ENCODE measurements at regions not wholly inside any gene's neighbourhood (a gene's known extent, or its start where the extent isn't known, plus 50 kb on each side); places are given as distances from the start of the nearest gene placed in this dataset.

DNA sequence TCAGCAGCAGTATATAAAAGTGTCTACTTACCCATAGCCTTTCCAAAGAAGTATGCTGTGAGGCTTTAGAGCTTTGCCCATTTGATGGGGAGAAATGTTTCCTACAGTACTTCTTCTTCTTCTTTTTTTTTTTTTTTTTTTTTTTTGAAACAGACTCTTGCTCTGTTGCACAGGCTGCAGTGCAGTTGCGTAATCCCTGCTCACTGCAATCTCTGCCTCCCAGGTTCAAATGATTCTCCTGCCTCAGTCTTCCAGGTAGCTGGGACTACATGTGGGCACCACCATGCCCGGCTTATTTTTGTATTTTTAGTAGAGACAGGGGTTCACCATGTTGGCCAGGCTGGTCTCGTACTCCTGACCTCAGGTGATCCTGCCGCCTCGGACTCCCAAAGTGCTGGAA, 101.7 kb upstream of the TMEM26 start:
- TF ChIP-seq, protein P1, sequence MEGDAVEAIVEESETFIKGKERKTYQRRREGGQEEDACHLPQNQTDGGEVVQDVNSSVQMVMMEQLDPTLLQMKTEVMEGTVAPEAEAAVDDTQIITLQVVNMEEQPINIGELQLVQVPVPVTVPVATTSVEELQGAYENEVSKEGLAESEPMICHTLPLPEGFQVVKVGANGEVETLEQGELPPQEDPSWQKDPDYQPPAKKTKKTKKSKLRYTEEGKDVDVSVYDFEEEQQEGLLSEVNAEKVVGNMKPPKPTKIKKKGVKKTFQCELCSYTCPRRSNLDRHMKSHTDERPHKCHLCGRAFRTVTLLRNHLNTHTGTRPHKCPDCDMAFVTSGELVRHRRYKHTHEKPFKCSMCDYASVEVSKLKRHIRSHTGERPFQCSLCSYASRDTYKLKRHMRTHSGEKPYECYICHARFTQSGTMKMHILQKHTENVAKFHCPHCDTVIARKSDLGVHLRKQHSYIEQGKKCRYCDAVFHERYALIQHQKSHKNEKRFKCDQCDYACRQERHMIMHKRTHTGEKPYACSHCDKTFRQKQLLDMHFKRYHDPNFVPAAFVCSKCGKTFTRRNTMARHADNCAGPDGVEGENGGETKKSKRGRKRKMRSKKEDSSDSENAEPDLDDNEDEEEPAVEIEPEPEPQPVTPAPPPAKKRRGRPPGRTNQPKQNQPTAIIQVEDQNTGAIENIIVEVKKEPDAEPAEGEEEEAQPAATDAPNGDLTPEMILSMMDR (conservative IDR thresholded peaks at IDR 0.05; ENCODE audit: low read depth): no peak
- H3K27ac ChIP-seq: no peak overlapping the region
- CTCF ChIA-PET: no interaction called here
- no peak for DNase-seq (ENCODE audit: low spot score)
- POLR2A ChIA-PET (ENCODE audit: low non-redundant PET): no interaction called here

DNA sequence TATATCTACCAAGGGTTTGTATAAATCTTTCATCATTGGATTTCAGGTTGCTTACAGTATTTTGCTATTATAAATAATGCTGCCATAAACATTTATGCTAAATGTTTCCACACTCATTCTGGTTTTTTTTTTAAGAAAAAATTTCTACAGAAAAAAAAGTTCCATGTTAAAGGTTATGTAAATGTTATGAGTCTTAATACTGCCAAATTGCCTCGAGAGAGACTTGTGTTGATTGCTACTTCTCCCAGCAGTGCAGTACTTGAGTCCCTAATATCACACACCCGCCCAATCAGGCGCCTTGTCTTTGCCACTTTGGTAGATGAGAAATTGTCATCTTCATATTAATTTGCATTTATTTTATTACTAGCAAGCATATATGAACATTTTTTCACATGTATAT, 96.7 kb upstream of the TMEM26 start:
- no peak overlapping the region for H3K27ac ChIP-seq
- ChIA-PET CTCF (no interaction called here), POLR2A (ENCODE audit: low non-redundant PET) (no interaction called here)
- DNase-seq (ENCODE audit: low spot score): no peak
- TF ChIP-seq, protein P1 (conservative IDR thresholded peaks at IDR 0.05; ENCODE audit: low read depth): no peak

DNA sequence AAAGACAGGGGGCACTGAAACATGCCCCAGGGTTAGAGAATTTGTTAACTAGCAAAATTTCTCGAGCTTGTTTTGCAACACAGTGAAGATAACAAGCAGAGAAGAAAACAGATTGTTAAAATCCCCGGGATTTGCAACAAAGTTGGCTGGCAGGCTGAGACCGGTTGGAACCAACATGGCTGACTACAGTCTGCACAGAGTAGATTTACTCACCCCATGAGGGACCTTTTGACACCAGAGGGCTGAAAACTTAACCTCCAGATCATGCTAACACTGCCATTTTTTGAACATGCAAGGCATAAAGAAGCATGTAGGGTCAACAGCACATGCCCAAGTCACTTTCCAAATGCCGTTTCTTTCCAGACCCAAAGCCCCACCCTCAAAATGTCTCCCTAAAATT, 95.2 kb upstream of the TMEM26 start:
- ChIA-PET CTCF (no interaction called here), POLR2A (ENCODE audit: low non-redundant PET) (no interaction called here)
- TF ChIP-seq, protein P1 (conservative IDR thresholded peaks at IDR 0.05; ENCODE audit: low read depth): no peak
- DNase-seq (ENCODE audit: low spot score): no peak
- no peak overlapping the region for H3K27ac ChIP-seq

DNA sequence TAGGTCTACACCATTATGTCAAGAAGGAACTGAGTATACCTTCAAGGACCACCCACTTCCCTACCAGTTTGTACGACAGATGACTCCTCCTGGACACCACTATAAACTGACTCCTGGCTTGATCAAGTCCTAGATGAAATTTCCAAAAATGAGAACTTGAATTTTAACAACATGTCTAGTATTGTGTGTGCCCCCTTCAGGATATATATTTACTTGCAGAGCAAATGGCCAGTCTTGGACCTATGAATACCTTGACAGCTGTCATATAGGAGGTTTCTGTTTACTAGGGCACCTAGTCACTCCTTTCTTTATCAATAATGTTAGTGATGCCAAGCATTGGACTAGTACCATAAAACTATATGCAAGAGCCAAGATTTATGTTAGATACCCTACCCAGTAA, 94.1 kb upstream of the TMEM26 start:
- no peak overlapping the region for H3K27ac ChIP-seq
- TF ChIP-seq, protein P1 (conservative IDR thresholded peaks at IDR 0.05; ENCODE audit: low read depth): no peak
- ChIA-PET CTCF (no interaction called here), POLR2A (ENCODE audit: low non-redundant PET) (no interaction called here)
- no peak for DNase-seq (ENCODE audit: low spot score)

DNA sequence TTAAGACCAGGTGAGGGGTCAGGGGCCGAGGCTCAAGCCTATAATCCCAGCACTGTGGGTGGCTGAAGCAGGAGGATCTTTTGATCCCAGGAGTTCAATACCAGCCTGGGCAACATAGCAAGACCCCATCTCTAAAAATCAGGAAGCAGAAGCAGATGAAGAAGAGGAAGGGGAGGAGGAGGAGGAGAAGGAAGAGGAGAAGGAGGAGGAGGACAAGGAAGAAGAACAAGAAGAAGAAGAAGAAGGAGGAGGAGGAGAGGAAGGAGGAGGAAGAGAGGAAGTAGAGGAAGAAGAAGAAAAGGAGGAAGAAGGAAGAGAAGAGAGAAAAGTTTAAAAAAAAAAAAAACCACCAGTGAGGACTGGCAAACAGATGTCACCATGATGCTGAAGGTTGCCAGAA, 92.0 kb upstream of the TMEM26 start:
- DNase-seq (ENCODE audit: low spot score): no peak
- H3K27ac ChIP-seq: no peak overlapping the region
- ChIA-PET CTCF (no interaction called here), POLR2A (ENCODE audit: low non-redundant PET) (no interaction called here)
- TF ChIP-seq, protein P1 (conservative IDR thresholded peaks at IDR 0.05; ENCODE audit: low read depth): no peak

DNA sequence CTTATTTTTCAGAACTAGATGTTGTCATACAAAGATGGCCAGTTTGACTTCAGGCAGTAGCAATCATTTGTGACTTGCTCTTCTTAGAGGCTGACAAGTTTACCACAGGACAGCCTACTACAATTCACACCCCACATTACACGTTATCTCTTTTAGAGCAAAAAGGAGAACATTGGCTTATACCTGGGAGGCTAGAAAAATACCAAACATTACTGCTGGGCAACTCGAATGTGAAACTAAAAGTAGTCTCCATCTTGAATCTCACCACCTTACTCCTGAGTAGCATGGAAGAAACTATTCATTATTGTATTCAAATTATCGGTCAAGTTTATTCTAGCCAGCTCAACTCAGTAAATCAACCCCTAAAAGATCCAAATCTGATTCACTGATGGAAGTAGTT, 90.7 kb upstream of the TMEM26 start:
- POLR2A ChIA-PET (ENCODE audit: low non-redundant PET): no interaction called here
- TF ChIP-seq, protein P1 (conservative IDR thresholded peaks at IDR 0.05; ENCODE audit: low read depth): no peak
- no peak for DNase-seq (ENCODE audit: low spot score)
- CTCF ChIA-PET: no interaction called here
- H3K27ac ChIP-seq: no peak overlapping the region

DNA sequence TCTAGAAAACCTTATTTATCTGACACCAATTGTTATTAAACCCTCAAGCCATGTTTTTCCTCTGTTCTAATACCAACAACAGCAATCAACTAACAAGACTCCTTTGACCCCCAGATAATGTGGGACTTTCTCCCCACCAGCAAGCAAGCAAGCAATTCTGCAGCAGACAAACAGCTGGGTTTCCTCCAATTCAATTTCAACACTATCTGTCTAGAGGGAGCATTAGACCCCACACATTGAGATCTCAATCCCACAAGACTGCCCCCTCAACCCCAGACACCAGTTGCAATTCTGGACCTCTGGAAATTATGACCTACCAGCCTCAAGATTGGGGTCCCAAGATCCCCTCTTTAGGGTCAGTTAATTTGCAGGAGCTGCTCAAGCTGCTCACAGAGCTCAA, 89.4 kb upstream of the TMEM26 start:
- POLR2A ChIA-PET (ENCODE audit: low non-redundant PET): no interaction called here
- TF ChIP-seq, protein P1 (conservative IDR thresholded peaks at IDR 0.05; ENCODE audit: low read depth): no peak
- CTCF ChIA-PET: no interaction called here
- H3K27ac ChIP-seq: no peak overlapping the region
- no peak for DNase-seq (ENCODE audit: low spot score)

Data from RWPE1 (cell line).